HL-60 (cell line): ENCODE measurements at regions not wholly inside any gene's neighbourhood (a gene's known extent, or its start where the extent isn't known, plus 50 kb on each side); places are given as distances from the start of the nearest gene placed in this dataset.

ENCODE experiments used
- POLR2AphosphoS5 ChIP-seq: IDR thresholded peaks from 2 replicates; pipeline ENCODE4 v1.6.1; 2012; ENCODE audit warnings: low read depth
- TF ChIP-seq, protein P1 (sequence below): IDR thresholded peaks from one replicate; pipeline ENCODE4 v1.5.1; 2011; ENCODE audit warnings: low read length, control low read depth, inconsistent platforms; ENCODE audit not compliant: insufficient read depth
- TF ChIP-seq, protein P2 (sequence below): IDR thresholded peaks from 2 replicates; pipeline ENCODE4 v1.6.1; 2012; ENCODE audit warnings: low read depth; ENCODE audit not compliant: insufficient replicate concordance

DNA sequence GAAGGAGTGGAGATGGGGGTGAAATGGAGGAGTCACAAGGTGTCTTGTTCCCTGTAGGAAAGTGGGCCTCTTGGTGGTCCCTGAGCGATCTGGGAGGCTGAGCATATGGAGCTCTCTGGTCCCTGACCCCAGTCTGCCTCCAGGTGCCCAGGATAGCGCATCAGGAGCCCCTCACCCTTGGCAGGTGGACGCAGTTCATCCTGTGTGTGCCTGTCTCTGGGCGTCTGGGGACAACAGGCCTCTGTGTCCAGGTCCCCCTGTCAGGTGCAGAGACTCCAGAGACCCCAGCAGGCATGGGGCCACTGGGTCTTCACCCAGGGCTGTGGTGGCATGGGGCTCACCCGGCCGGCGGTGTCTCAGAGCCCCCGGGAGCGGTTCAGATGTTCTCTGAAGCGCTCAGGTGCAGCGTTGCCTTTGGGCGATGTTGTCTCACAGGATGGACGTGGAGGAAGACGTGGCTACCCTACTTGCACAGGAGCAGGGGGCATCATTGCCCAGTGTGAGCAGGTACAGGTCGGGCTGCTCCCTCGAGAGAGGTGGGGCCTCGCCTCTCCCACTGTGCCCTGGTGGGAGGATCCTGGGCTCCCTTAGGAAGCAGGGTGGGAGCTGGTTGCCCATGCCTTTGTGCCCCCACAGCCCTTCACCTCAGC lies 58.1 kb upstream of the TPM4 start:
- TF ChIP-seq, protein P1, sequence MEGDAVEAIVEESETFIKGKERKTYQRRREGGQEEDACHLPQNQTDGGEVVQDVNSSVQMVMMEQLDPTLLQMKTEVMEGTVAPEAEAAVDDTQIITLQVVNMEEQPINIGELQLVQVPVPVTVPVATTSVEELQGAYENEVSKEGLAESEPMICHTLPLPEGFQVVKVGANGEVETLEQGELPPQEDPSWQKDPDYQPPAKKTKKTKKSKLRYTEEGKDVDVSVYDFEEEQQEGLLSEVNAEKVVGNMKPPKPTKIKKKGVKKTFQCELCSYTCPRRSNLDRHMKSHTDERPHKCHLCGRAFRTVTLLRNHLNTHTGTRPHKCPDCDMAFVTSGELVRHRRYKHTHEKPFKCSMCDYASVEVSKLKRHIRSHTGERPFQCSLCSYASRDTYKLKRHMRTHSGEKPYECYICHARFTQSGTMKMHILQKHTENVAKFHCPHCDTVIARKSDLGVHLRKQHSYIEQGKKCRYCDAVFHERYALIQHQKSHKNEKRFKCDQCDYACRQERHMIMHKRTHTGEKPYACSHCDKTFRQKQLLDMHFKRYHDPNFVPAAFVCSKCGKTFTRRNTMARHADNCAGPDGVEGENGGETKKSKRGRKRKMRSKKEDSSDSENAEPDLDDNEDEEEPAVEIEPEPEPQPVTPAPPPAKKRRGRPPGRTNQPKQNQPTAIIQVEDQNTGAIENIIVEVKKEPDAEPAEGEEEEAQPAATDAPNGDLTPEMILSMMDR, result no peak
- TF ChIP-seq POLR2AphosphoS5, result no peak
- TF ChIP-seq, protein P2, sequence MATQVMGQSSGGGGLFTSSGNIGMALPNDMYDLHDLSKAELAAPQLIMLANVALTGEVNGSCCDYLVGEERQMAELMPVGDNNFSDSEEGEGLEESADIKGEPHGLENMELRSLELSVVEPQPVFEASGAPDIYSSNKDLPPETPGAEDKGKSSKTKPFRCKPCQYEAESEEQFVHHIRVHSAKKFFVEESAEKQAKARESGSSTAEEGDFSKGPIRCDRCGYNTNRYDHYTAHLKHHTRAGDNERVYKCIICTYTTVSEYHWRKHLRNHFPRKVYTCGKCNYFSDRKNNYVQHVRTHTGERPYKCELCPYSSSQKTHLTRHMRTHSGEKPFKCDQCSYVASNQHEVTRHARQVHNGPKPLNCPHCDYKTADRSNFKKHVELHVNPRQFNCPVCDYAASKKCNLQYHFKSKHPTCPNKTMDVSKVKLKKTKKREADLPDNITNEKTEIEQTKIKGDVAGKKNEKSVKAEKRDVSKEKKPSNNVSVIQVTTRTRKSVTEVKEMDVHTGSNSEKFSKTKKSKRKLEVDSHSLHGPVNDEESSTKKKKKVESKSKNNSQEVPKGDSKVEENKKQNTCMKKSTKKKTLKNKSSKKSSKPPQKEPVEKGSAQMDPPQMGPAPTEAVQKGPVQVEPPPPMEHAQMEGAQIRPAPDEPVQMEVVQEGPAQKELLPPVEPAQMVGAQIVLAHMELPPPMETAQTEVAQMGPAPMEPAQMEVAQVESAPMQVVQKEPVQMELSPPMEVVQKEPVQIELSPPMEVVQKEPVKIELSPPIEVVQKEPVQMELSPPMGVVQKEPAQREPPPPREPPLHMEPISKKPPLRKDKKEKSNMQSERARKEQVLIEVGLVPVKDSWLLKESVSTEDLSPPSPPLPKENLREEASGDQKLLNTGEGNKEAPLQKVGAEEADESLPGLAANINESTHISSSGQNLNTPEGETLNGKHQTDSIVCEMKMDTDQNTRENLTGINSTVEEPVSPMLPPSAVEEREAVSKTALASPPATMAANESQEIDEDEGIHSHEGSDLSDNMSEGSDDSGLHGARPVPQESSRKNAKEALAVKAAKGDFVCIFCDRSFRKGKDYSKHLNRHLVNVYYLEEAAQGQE, result no peak
